GM20431 (cell line): ENCODE measurements at regions not wholly inside any gene's neighbourhood (a gene's known extent, or its start where the extent isn't known, plus 50 kb on each side); places are given as distances from the start of the nearest gene placed in this dataset.

ENCODE experiments used
- in situ Hi-C: fragments of 300-500 bp; cut with MseI, MboI; formaldehyde crosslinking; loops from one replicate; pipeline ENCODE4 v1.15.0; 2020; ENCODE audit warnings: low sequenced_read_pairs; ENCODE audit not compliant: unreplicated experiment

GRCh38 chr6:123747515-123747914 lies 56.1 kb upstream of the NKAIN2 start:
- in situ Hi-C loops, result no loop called here

- in situ Hi-C loops, result no loop called here
Observed at GRCh38 chr6:123745895-123746294, 57.8 kb upstream of the NKAIN2 start.

GRCh38 chr6:123744840-123745239 lies 58.8 kb upstream of the NKAIN2 start:
- in situ Hi-C loops, result no loop called here

- in situ Hi-C loops, result no loop called here
Observed at GRCh38 chr6:123742626-123743025, 61.0 kb upstream of the NKAIN2 start.

- in situ Hi-C loops, result no loop called here
Observed at GRCh38 chr6:123733180-123733579, 70.5 kb upstream of the NKAIN2 start.

GRCh38 chr6:123716506-123716905 lies 79.8 kb upstream of the TRDN start:
- in situ Hi-C loops, result loop anchor here (10.0 kb wide), 1 partner anchor 302 kb away; no protein-coding TSS in a partner anchor

GRCh38 chr6:123715006-123715863 lies 78.5 kb upstream of the TRDN start:
- in situ Hi-C loops, result loop anchor here (10.0 kb wide), 1 partner anchor 300 kb away; no protein-coding TSS in a partner anchor

- in situ Hi-C loops, result loop anchor here (10.0 kb wide), 1 partner anchor 298 kb away; no protein-coding TSS in a partner anchor
Observed at GRCh38 chr6:123712831-123713230, 76.1 kb upstream of the TRDN start.

- in situ Hi-C loops, result no loop called here
Observed at GRCh38 chr6:123702943-123703342, 66.2 kb upstream of the TRDN start.

- in situ Hi-C loops, result no loop called here
Observed at GRCh38 chr6:123687864-123688263, 51.1 kb upstream of the TRDN start.
